Tibial nerve (tissue), 4 donors: ENCODE measurements at regions not wholly inside any gene's neighbourhood (a gene's known extent, or its start where the extent isn't known, plus 50 kb on each side); places are given as distances from the start of the nearest gene placed in this dataset.

Experiments
- CTCF ChIP-seq, 5 experiments: fragments of 200-600 bp in 3 of 5; fragments of 450-650 bp in 2 of 5; sonication (generic) in 3 of 5; IDR thresholded peaks; one replicate each; pipeline ENCODE4 v1.5.1; 2016 to 2019; ENCODE audit warnings: antibody characterized with exemption in 5 of 5, mild to moderate bottlenecking in 3 of 5, moderate library complexity in 2 of 5
- EP300 ChIP-seq, 2 donors: sonication (generic); formaldehyde crosslinking; IDR thresholded peaks; one replicate each; pipeline ENCODE4 v1.6.1; 2017; ENCODE audit warnings: antibody characterized with exemption in 2 of 2, mild to moderate bottlenecking in 1 of 2
- POLR2A ChIP-seq, 2 donors: fragments of 450-650 bp; IDR thresholded peaks; one replicate each; pipeline ENCODE4 v1.6.1; 2017; ENCODE audit warnings: antibody characterized with exemption in 2 of 2, mild to moderate bottlenecking in 2 of 2, moderate library complexity in 2 of 2

- TF ChIP-seq CTCF (IDR thresholded peaks at IDR 0.05) (no peak), EP300 (IDR thresholded peaks at IDR 0.05) (no peak), POLR2A (IDR thresholded peaks at IDR 0.05) (no peak)
Measured at GRCh38 chr14:27845902-27846301, 920.7 kb upstream of the FOXG1 start.
